OCI-LY3 (cell line): ENCODE measurements at regions not wholly inside any gene's neighbourhood (a gene's known extent, or its start where the extent isn't known, plus 50 kb on each side); places are given as distances from the start of the nearest gene placed in this dataset.

Experiments
- EZH2phosphoT487 ChIP-seq: fragments of 200-600 bp; shearing (Covaris generic); IDR thresholded peaks from 2 replicates; pipeline ENCODE4 v1.6.1; 2018; ENCODE audit warnings: antibody characterized with exemption, mixed run types, low read depth
- TF ChIP-seq, protein P1 (sequence below): fragments of 200-600, 300-600 bp; sonication (generic); IDR thresholded peaks from 2 replicates; pipeline ENCODE4 v1.5.1; 2014; ENCODE audit warnings: antibody characterized with exemption, low read length, low read depth

- TF ChIP-seq, protein P1, sequence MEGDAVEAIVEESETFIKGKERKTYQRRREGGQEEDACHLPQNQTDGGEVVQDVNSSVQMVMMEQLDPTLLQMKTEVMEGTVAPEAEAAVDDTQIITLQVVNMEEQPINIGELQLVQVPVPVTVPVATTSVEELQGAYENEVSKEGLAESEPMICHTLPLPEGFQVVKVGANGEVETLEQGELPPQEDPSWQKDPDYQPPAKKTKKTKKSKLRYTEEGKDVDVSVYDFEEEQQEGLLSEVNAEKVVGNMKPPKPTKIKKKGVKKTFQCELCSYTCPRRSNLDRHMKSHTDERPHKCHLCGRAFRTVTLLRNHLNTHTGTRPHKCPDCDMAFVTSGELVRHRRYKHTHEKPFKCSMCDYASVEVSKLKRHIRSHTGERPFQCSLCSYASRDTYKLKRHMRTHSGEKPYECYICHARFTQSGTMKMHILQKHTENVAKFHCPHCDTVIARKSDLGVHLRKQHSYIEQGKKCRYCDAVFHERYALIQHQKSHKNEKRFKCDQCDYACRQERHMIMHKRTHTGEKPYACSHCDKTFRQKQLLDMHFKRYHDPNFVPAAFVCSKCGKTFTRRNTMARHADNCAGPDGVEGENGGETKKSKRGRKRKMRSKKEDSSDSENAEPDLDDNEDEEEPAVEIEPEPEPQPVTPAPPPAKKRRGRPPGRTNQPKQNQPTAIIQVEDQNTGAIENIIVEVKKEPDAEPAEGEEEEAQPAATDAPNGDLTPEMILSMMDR: no peak
- no peak for TF ChIP-seq EZH2phosphoT487
Observed at GRCh38 chr12:126684703-126685102, 1582.3 kb upstream of the TMEM132C start.
